ENCODE measurements at regions not wholly inside any gene's neighbourhood (a gene's known extent, or its start where the extent isn't known, plus 50 kb on each side); places are given as distances from the start of the nearest gene placed in this dataset.

DNA sequence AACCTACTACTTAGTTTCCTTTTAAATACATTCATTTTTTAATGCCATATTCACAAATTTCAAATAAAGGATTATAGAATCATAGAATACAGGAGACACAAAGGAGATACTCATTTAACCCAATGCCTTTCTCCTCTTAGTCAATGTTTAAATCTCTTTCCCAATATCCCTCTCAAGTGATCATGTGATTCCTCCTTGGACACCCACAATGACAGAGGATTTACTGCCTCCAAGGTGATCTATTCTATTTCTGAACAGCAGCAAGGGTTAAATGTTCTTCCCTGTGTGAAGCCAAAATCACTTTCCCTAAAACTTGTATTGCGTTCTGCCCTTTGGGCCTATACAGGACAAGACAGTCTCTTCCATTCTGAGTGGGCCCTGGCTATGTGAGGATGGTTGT is 73.3 kb upstream of the PICALM start:
- Histone ChIP-seq H3K9me3 (ENCODE audit: control insufficient read depth in 1 of 2, insufficient read depth in 1 of 2, low read length in 2 of 2) (no peaks in the 10 kb centered on the region), H3K4me3 (ENCODE audit: low read length) (no peak overlapping the region), H3K27ac (ENCODE audit: low read depth in 1 of 2, low read length in 2 of 2) (no peak overlapping the region), H3K36me3 (ENCODE audit: insufficient read depth, low read length) (no peaks in the 10 kb centered on the region), H3K4me1 (ENCODE audit: insufficient read depth, low read length) (peaks cover 20% of the 10 kb centered on the region), H3K27me3 (ENCODE audit: control insufficient read depth in 1 of 2, insufficient read depth in 2 of 2, low read length in 2 of 2) (no peaks in the 10 kb centered on the region)
- H3K36me3 Mint-ChIP-seq (ENCODE audit: low read depth), result no peaks in the 10 kb centered on the region
- H3K27ac Mint-ChIP-seq, result no peak overlapping the region
- TF ChIP-seq, protein P1, sequence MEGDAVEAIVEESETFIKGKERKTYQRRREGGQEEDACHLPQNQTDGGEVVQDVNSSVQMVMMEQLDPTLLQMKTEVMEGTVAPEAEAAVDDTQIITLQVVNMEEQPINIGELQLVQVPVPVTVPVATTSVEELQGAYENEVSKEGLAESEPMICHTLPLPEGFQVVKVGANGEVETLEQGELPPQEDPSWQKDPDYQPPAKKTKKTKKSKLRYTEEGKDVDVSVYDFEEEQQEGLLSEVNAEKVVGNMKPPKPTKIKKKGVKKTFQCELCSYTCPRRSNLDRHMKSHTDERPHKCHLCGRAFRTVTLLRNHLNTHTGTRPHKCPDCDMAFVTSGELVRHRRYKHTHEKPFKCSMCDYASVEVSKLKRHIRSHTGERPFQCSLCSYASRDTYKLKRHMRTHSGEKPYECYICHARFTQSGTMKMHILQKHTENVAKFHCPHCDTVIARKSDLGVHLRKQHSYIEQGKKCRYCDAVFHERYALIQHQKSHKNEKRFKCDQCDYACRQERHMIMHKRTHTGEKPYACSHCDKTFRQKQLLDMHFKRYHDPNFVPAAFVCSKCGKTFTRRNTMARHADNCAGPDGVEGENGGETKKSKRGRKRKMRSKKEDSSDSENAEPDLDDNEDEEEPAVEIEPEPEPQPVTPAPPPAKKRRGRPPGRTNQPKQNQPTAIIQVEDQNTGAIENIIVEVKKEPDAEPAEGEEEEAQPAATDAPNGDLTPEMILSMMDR (IDR thresholded peaks at IDR 0.05), result no peak
- no peak overlapping the region for H3K4me3 Mint-ChIP-seq
- no peaks in the 10 kb centered on the region for H3K27me3 Mint-ChIP-seq
- ChIA-PET CTCF (interaction anchor here (1.2 kb wide), 1 partner anchor 101 kb away, joined by 3 read pairs; no protein-coding TSS in a partner anchor), POLR2A (interaction anchor here (1.6 kb wide), 1 partner anchor 73 kb away, joined by 5 read pairs; the partner anchor contains the start of gene PICALM)
- intact Hi-C loops (cut with DNase I, micrococcal nuclease), result no loop called here
- H3K4me1 Mint-ChIP-seq (ENCODE audit: low read depth), result peaks cover 42% of the 10 kb centered on the region
- ATAC-seq (ENCODE audit: poor library complexity), result no peak
- no peaks in the 10 kb centered on the region for H3K9me3 Mint-ChIP-seq
- DNase-seq, result no peak

DNA sequence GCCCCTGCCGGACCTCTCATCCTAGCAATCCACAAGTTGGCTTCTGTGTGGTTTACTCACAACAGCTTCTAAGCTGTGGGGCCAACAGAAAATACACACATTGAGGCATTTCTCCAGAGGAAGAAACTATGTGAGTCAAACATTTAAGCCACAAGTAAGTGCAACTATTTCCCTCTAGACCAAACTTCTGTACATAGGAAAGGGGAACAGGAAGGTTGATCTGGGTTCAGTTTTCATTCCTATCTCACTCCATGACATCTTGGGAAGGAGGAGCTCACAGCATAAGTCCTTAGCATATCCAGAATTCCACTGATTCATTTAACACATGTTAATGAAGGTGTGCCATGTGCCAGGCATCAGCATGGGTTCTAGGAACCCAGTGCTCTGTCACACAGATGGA is 72.8 kb upstream of the PICALM start:
- intact Hi-C loops (cut with DNase I, micrococcal nuclease), result no loop called here
- no peak overlapping the region for H3K27ac ChIP-seq (ENCODE audit: low read depth in 1 of 2, low read length in 2 of 2)

DNA sequence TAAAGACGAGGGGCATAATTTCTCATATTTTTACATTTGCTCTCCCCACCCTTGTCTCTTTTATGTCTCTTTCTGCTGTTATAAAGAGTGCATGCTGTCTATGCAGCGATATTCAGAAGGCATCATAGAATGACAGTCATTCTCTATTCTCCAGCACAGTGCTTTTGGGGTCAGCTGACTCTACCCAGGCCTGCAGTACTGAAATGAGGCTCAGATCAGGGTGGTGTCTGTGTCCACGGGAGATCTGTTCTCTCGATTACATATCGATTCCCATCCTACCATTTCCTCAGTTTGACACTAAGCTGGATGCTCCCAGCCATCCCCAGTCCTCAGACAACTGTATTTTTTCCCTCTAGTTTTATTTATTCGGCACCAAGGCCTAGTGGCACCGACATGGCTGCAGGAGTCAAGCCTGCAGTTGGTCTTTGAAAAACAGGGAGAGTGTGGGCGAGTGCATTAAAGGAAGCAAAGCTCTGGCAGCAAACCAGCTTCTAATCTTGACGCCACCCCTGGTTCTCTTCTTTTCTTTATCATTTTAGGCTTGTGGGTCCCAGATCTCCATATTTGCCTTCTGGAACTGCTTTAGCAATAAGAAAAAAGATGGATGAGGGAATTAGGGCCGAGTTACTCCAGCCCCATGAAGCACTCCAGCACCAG is 71.6 kb upstream of the PICALM start:
- peaks cover 42% of the 10 kb centered on the region for H3K4me1 Mint-ChIP-seq (ENCODE audit: low read depth)
- H3K9me3 ChIP-seq (ENCODE audit: control insufficient read depth in 1 of 2, insufficient read depth in 1 of 2, low read length in 2 of 2), result no peaks in the 10 kb centered on the region
- H3K27me3 Mint-ChIP-seq, result no peaks in the 10 kb centered on the region
- ChIA-PET POLR2A (no interaction called here), CTCF (interaction anchor here (0.6 kb wide), 1 partner anchor 171 kb away, joined by 3 read pairs; no protein-coding TSS in a partner anchor)
- no peaks in the 10 kb centered on the region for H3K36me3 ChIP-seq (ENCODE audit: insufficient read depth, low read length)
- H3K36me3 Mint-ChIP-seq (ENCODE audit: low read depth), result no peaks in the 10 kb centered on the region
- TF ChIP-seq, protein P1 (IDR thresholded peaks at IDR 0.05), result no peak
- intact Hi-C loops (cut with DNase I, micrococcal nuclease), result no loop called here
- DNase-seq (no peak), ATAC-seq (ENCODE audit: poor library complexity) (no peak)
- no peaks in the 10 kb centered on the region for H3K27me3 ChIP-seq (ENCODE audit: control insufficient read depth in 1 of 2, insufficient read depth in 2 of 2, low read length in 2 of 2)
- H3K9me3 Mint-ChIP-seq, result no peaks in the 10 kb centered on the region
- H3K4me3 Mint-ChIP-seq, result peak overlapping the region; percentile 36
- H3K27ac ChIP-seq (ENCODE audit: low read depth in 1 of 2, low read length in 2 of 2), result no peak overlapping the region
- peak overlapping the region; percentile 66 for H3K27ac Mint-ChIP-seq
- H3K4me1 ChIP-seq (ENCODE audit: insufficient read depth, low read length), result peaks cover 20% of the 10 kb centered on the region
- no peak overlapping the region for H3K4me3 ChIP-seq (ENCODE audit: low read length)

More for the DNA sequence above, 72.8 kb upstream of the PICALM start:
- Mint-ChIP-seq H3K27ac (peak overlapping the region; percentile 3), H3K9me3 (no peaks in the 10 kb centered on the region), H3K4me3 (no peak overlapping the region), H3K27me3 (no peaks in the 10 kb centered on the region), H3K4me1 (ENCODE audit: low read depth) (peaks cover 42% of the 10 kb centered on the region), H3K36me3 (ENCODE audit: low read depth) (no peaks in the 10 kb centered on the region)
- ChIA-PET CTCF (interaction anchor here (1.2 kb wide), 1 partner anchor 100 kb away, joined by 3 read pairs; no protein-coding TSS in a partner anchor), POLR2A (interaction anchor here (1.6 kb wide), 1 partner anchor 72 kb away, joined by 5 read pairs; the partner anchor contains the start of gene PICALM)
- no peaks in the 10 kb centered on the region for H3K36me3 ChIP-seq (ENCODE audit: insufficient read depth, low read length)
- peaks cover 20% of the 10 kb centered on the region for H3K4me1 ChIP-seq (ENCODE audit: insufficient read depth, low read length)
- DNase-seq, result peak in 2 of 14 experiments; percentile 31 to 38
- H3K4me3 ChIP-seq (ENCODE audit: low read length), result no peak overlapping the region
- H3K27me3 ChIP-seq (ENCODE audit: control insufficient read depth in 1 of 2, insufficient read depth in 2 of 2, low read length in 2 of 2), result no peaks in the 10 kb centered on the region
- ATAC-seq (ENCODE audit: poor library complexity), result no peak
- no peaks in the 10 kb centered on the region for H3K9me3 ChIP-seq (ENCODE audit: control insufficient read depth in 1 of 2, insufficient read depth in 1 of 2, low read length in 2 of 2)
- TF ChIP-seq, protein P1 (IDR thresholded peaks at IDR 0.05), result no peak
